HG02870 (cell line): ENCODE measurements at regions not wholly inside any gene's neighbourhood (a gene's known extent, or its start where the extent isn't known, plus 50 kb on each side); places are given as distances from the start of the nearest gene placed in this dataset.

Experiments used
- ATAC-seq: cut with Tn5 transposase; IDR thresholded peaks from one replicate; pipeline ENCODE4 v1.9.1; 2021; ENCODE audit warnings: mild to moderate bottlenecking, moderate library complexity; ENCODE audit not compliant: unreplicated experiment

DNA sequence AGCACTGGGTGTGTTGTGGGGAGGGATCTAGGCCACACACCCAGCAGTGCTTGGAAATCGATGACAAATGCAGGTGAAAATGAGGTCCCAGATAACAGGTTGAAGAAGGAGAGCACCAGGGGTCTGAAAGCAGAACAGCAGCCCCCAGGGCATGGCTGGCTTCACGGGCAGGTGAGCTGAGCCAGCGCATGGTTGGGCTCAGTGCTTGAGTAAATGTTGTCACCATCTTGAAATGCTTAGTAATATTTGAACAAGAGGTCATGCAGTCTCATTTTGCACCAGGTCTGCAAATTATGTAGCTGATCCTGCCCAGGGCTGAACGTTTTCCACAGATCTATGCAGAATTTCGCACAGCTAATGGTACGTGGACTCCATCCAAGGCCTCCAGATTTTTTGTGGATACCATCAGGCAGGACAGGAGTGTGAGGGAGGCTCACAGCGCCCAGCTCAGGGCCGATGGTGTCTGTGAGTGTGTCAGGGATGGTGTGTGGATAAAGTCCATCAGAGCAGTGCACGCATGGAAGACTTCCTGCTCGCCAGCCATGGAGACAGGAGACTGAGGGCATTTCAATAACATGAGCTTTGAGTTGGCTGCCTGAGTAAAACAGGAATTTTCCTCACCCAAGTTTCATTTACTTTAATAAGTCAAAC, 53.1 kb upstream of the SNX9 start:
- no peak for ATAC-seq

DNA sequence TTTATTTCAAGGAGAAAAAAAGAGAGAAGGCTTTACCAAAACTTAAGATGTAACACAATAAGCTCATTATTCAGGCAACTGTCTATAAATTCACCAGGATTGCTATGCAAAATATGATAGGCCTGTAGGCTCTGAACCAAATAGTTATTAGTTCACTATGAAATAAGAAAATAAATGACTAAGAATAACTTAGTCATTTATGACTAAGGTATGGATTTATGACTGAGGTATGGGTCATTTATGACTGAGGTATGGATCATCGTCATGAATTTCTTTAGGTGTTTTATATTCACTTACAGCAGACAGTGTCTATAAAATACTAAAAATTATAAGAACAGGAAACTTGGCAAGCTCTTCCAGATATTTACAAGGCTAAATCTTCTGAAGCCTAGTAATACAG, 52.1 kb upstream of the SNX9 start:
- ATAC-seq, result no peak

- ATAC-seq, result no peak
Observed at GRCh38 chr6:157772820-157773219, 50.2 kb upstream of the SNX9 start.
